ENCODE measurements at regions not wholly inside any gene's neighbourhood (a gene's known extent, or its start where the extent isn't known, plus 50 kb on each side); places are given as distances from the start of the nearest gene placed in this dataset.

DNA sequence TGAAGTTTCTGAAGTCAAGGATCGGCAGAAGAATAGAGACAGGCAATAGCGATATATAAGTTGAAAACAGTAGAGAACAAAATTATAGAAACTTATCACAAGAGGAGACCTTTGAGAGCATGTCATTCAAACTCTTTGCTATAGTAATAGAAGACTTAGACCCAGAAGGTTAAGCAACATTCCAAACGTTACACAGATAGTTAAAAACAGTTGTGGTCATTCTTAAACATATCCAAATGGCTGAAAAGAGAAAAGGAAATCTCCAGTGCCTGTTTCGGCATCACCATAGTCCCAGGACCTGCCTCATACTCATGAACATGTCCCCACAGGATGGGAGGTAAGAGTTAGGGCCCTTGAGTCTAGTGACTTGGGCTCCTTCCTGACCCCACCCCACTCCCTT, 258.1 kb upstream of the NOCT start:
- TF ChIP-seq POLR2AphosphoS5 (IDR thresholded peaks at IDR 0.05; ENCODE audit: borderline replicate concordance, low read depth, low read length) (no peak), EZH2 (IDR thresholded peaks at IDR 0.05) (no peak), FOXP2 (optimal IDR thresholded peaks at IDR 0.05; ENCODE audit: control extremely low read depth, extremely low read length, insufficient read depth) (no peak)
